ENCODE measurements at regions not wholly inside any gene's neighbourhood (a gene's known extent, or its start where the extent isn't known, plus 50 kb on each side); places are given as distances from the start of the nearest gene placed in this dataset.

DNA sequence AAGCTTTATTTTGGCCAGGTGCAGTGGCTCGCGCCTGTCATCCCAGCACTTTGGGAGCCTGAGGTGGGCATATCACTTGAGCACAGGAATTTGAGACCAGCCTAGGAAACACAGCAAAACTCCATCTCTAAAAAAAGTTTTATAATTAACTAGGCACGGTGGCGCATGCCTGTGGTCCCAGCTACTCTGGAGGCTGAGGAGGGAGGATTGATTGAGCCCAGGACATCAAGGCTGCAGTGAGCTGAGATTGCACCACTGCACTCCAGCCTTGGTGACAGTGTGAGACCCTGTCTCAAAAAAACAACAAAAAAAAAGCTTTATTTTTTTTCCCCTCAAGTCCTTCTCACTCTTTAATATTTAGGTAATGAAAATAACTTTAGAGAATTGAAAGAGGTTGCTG lies 100.8 kb upstream of the CMC1 start:
- DNase-seq: no peak
- Histone ChIP-seq H3K27ac (no peak overlapping the region), H3K36me3 (no peaks in the 10 kb centered on the region), H3K9me3 (no peaks in the 10 kb centered on the region), H3K27me3 (no peaks in the 10 kb centered on the region), H3K4me3 (no peak overlapping the region), H3K4me1 (no peaks in the 10 kb centered on the region)
- TF ChIP-seq, protein P1, sequence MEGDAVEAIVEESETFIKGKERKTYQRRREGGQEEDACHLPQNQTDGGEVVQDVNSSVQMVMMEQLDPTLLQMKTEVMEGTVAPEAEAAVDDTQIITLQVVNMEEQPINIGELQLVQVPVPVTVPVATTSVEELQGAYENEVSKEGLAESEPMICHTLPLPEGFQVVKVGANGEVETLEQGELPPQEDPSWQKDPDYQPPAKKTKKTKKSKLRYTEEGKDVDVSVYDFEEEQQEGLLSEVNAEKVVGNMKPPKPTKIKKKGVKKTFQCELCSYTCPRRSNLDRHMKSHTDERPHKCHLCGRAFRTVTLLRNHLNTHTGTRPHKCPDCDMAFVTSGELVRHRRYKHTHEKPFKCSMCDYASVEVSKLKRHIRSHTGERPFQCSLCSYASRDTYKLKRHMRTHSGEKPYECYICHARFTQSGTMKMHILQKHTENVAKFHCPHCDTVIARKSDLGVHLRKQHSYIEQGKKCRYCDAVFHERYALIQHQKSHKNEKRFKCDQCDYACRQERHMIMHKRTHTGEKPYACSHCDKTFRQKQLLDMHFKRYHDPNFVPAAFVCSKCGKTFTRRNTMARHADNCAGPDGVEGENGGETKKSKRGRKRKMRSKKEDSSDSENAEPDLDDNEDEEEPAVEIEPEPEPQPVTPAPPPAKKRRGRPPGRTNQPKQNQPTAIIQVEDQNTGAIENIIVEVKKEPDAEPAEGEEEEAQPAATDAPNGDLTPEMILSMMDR (IDR thresholded peaks at IDR 0.05): no peak
- TF ChIP-seq POLR2A (IDR thresholded peaks at IDR 0.05): no peak
- intact Hi-C loops (cut with DNase I; ENCODE audit: low total_unique reads): no loop called here

DNA sequence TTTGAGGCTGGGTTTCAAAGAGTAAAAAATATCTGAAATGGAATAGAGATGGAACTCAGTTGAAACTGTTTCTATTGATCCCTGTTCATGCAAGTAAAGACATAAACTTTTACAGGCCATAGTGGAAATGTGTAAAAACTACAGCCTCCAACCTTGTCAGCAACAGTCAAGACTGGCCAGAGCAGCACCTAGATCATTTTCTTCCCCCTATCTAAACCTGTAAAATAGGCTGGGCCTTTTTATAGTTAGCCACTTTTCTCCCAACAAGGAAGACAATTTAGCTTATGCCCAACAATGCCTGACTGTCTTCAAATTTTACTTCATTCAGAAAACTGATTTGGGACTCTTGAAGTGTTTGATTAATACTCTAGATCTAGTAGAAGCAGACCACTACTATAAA lies 91.5 kb upstream of the CMC1 start:
- no peak for DNase-seq
- intact Hi-C loops (cut with DNase I; ENCODE audit: low total_unique reads): no loop called here
- Histone ChIP-seq H3K9me3 (no peaks in the 10 kb centered on the region), H3K36me3 (no peaks in the 10 kb centered on the region), H3K27me3 (no peaks in the 10 kb centered on the region), H3K27ac (no peak overlapping the region), H3K4me3 (no peak overlapping the region), H3K4me1 (no peaks in the 10 kb centered on the region)
- TF ChIP-seq POLR2A (IDR thresholded peaks at IDR 0.05): no peak
- TF ChIP-seq, protein P1 (IDR thresholded peaks at IDR 0.05): no peak

DNA sequence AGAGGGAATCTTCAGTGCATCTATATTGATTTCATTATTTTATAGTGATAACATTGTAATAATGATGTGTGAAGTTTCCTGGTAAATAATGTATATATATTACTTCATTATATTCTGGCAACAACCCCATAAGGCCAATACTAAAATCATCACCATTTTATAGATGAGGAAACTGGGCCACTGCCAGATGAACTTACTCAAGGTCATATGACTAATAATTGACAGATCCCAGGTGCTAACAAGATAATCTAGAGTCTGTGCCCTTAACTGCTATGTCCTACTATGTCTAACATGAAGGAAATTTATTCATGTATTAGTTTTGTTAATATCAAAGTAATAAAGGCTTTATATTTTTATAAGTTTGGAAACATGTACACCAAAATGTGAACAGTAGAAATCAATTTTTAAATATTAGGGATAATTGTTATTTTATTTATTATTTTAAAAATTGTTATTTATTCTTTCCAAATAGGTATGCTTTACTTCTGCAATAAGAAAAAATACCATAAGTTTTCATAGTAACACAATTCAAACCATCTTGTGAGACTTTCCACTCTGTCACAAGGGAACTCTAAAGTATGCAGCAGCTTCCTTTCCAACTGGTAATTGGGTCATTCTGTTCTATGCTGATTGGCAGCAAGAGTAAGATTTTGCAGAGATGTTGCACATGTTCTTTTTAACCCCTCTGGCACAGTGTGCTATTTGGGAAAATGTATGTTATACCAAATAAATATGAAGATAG lies 90.8 kb upstream of the CMC1 start:
- intact Hi-C loops (cut with DNase I; ENCODE audit: low total_unique reads): no loop called here
- TF ChIP-seq POLR2A (IDR thresholded peaks at IDR 0.05): no peak
- TF ChIP-seq, protein P1 (IDR thresholded peaks at IDR 0.05): no peak
- H3K36me3 ChIP-seq: no peaks in the 10 kb centered on the region
- no peak for DNase-seq
- no peaks in the 10 kb centered on the region for H3K27me3 ChIP-seq
- no peaks in the 10 kb centered on the region for H3K9me3 ChIP-seq
- H3K4me3 ChIP-seq: no peak overlapping the region
- no peaks in the 10 kb centered on the region for H3K4me1 ChIP-seq
- H3K27ac ChIP-seq: peak overlapping the region in 1 of 2 donors; percentile 22

DNA sequence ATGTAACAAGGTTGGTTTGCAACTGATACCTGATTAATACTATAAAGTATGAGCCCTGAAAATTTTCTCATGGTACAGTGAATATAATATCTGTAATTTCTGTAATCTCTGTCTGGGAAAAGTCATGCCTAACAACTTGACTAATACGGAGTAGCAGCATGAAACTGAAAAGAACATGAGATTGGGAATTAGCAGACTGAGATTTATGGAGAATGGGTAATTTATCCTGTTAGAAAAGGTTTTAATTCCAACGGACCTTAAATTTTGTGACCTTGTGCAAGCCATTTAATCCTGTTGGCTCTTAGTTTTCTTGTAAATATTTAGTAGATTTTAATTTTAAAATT lies 90.2 kb upstream of the CMC1 start:
- TF ChIP-seq, protein P1 (IDR thresholded peaks at IDR 0.05): no peak
- TF ChIP-seq POLR2A (IDR thresholded peaks at IDR 0.05): no peak
- Histone ChIP-seq H3K4me1 (no peaks in the 10 kb centered on the region), H3K9me3 (no peaks in the 10 kb centered on the region), H3K36me3 (no peaks in the 10 kb centered on the region), H3K4me3 (no peak overlapping the region), H3K27ac (peak overlapping the region in 1 of 2 donors; percentile 22), H3K27me3 (no peaks in the 10 kb centered on the region)
- no peak for DNase-seq
- intact Hi-C loops (cut with DNase I; ENCODE audit: low total_unique reads): no loop called here

DNA sequence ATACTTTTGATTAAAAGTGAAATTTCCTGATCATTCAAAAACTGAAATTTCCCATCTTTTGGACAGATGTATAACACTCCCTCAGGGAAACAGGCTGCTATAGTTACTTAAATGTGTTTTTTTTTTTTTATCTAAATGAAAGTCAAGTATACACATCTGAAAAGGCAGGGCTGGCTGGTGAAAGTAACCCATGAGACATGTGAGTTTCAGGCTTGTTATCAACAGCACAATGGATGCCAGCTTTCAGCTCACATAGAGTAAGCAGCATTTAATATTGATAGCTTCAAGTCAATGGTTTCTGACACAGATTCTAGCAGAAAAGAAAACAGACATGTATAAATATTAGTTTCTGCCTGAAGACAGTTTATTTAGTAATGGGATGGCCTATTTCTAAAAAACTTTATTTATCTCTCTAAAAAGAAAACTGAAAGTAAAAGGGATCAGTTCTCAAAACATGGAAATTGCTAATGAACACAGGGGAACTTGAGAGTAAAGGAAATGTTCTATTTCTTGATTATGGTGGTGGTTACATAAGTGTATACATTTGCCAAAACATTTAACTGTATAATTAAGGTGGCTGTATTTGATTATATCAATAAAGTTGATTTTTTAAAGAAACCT lies 89.7 kb upstream of the CMC1 start:
- Histone ChIP-seq H3K4me3 (no peak overlapping the region), H3K27ac (peak overlapping the region in 1 of 2 donors; percentile 22), H3K4me1 (no peaks in the 10 kb centered on the region), H3K36me3 (no peaks in the 10 kb centered on the region), H3K27me3 (no peaks in the 10 kb centered on the region), H3K9me3 (no peaks in the 10 kb centered on the region)
- DNase-seq: no peak
- intact Hi-C loops (cut with DNase I; ENCODE audit: low total_unique reads): no loop called here
- no peak for TF ChIP-seq POLR2A (IDR thresholded peaks at IDR 0.05)
- TF ChIP-seq, protein P1 (IDR thresholded peaks at IDR 0.05): no peak

Measured in uterus (tissue), 3 donors.